Esophagus muscularis mucosa (tissue), 4 donors: ENCODE measurements at regions not wholly inside any gene's neighbourhood (a gene's known extent, or its start where the extent isn't known, plus 50 kb on each side); places are given as distances from the start of the nearest gene placed in this dataset.

Experiments
- DNase-seq: peaks from one replicate; pipeline ENCODE4 v3.0.0-alpha.2; 2017; ENCODE audit errors: extremely low spot score
- H3K27ac ChIP-seq, 4 donors: fragments of 200-600 bp; sonication (generic); replicated peaks in 1 of 4; 1 replicate in 3 of 4; 2 replicates in 1 of 4; pipeline ENCODE4 v1.5.1; 2016 to 2019; ENCODE audit warnings: mild to moderate bottlenecking in 1 of 4
- H3K27me3 ChIP-seq, 4 donors: fragments of 200-600 bp; sonication (generic); one replicate each; pipeline versions ENCODE4 v1.5.1 to v1.6.0; 2016 to 2019
- H3K36me3 ChIP-seq, 4 donors: fragments of 200-600 bp; sonication (generic); one replicate each; pipeline ENCODE4 v1.5.1; 2016 to 2019
- H3K4me1 ChIP-seq, 4 donors: fragments of 200-600 bp; sonication (generic); one replicate each; pipeline ENCODE4 v1.5.1; 2016 to 2019
- H3K4me3 ChIP-seq, 4 donors: fragments of 200-600 bp; sonication (generic); 1 replicate in 2 of 4; 2 replicates in 2 of 4; pipeline ENCODE4 v1.5.1; 2016 to 2019; ENCODE audit warnings: mild to moderate bottlenecking in 4 of 4, moderate library complexity in 1 of 4
- H3K9me3 ChIP-seq, 4 donors: fragments of 200-600 bp; sonication (generic); 1 replicate in 3 of 4; 2 replicates in 1 of 4; pipeline ENCODE4 v1.5.1; 2016 to 2019
- CTCF ChIP-seq, 3 experiments: fragments of 200-600 bp in 2 of 3; fragments of 450-650 bp in 1 of 3; sonication (generic) in 2 of 3; IDR thresholded peaks; one replicate each; pipeline ENCODE4 v1.5.1; 2017 to 2019; ENCODE audit warnings: antibody characterized with exemption in 3 of 3, mild to moderate bottlenecking in 2 of 3, moderate library complexity in 1 of 3
- EP300 ChIP-seq: sonication (generic); formaldehyde crosslinking; IDR thresholded peaks from one replicate; pipeline ENCODE4 v1.6.1; 2017; ENCODE audit warnings: antibody characterized with exemption
- POLR2A ChIP-seq: fragments of 450-650 bp; IDR thresholded peaks from one replicate; pipeline ENCODE4 v1.6.1; 2017; ENCODE audit warnings: antibody characterized with exemption, moderate library complexity, mild to moderate bottlenecking, low read depth
- POLR2AphosphoS5 ChIP-seq, 2 donors: sonication (generic); formaldehyde crosslinking; IDR thresholded peaks; one replicate each; pipeline ENCODE4 v1.6.1; 2017; ENCODE audit warnings: antibody characterized with exemption in 2 of 2
- WGBS: methylation state at CpG from one replicate; pipeline ENCODE4 v1.1.5; 2018; 5-methylcytosine and 5-hydroxymethylcytosine counted together
- intact Hi-C: fragments of 100-400 bp; cut with DNase I; formaldehyde crosslinking; loops from one replicate; pipeline ENCODE4 v1.15.1; 2023

GRCh38 chr11:70546191-70546940, 148.0 kb downstream of the CTTN start:
- TF ChIP-seq POLR2AphosphoS5 (IDR thresholded peaks at IDR 0.05) (no peak), CTCF (IDR thresholded peaks at IDR 0.05) (no peak), EP300 (no peak), POLR2A (no peak)
- no peak for DNase-seq
- 80% methylated on average over 8 of the region's 9 CpGs for WGBS
- intact Hi-C loops = no loop called here
- H3K4me3 ChIP-seq = no peak overlapping the region
- peaks cover 0 to 6% (median 0%) of the 10 kb centered on the region in 4 donors for H3K9me3 ChIP-seq
- H3K27me3 ChIP-seq = peaks cover 0 to 13% (median 0%) of the 10 kb centered on the region in 4 donors
- no peaks in the 10 kb centered on the region for H3K36me3 ChIP-seq
- no peaks in the 10 kb centered on the region for H3K4me1 ChIP-seq
- no peak overlapping the region for H3K27ac ChIP-seq

GRCh38 chr11:70547386-70547785, 149.1 kb downstream of the CTTN start:
- Histone ChIP-seq H3K4me3 (no peak overlapping the region), H3K27ac (no peak overlapping the region), H3K4me1 (no peaks in the 10 kb centered on the region), H3K9me3 (no peaks in the 10 kb centered on the region), H3K27me3 (peaks cover 0 to 13% (median 0%) of the 10 kb centered on the region in 4 donors), H3K36me3 (no peaks in the 10 kb centered on the region)
- intact Hi-C loops = no loop called here
- TF ChIP-seq CTCF (IDR thresholded peaks at IDR 0.05) (no peak), POLR2AphosphoS5 (IDR thresholded peaks at IDR 0.05) (no peak), POLR2A (no peak), EP300 (no peak)
- 76% methylated on average over 7 of the region's 7 CpGs for WGBS
- DNase-seq = no peak

- no peak overlapping the region for H3K4me3 ChIP-seq
- no peak for DNase-seq
- H3K36me3 ChIP-seq = no peaks in the 10 kb centered on the region
- H3K4me1 ChIP-seq = no peaks in the 10 kb centered on the region
- TF ChIP-seq EP300 (no peak), CTCF (IDR thresholded peaks at IDR 0.05) (no peak), POLR2A (no peak), POLR2AphosphoS5 (IDR thresholded peaks at IDR 0.05) (no peak)
- 81% methylated on average over 14 of the region's 22 CpGs for WGBS
- intact Hi-C loops = no loop called here
- no peak overlapping the region for H3K27ac ChIP-seq
- H3K9me3 ChIP-seq = no peaks in the 10 kb centered on the region
- peaks cover 0 to 10% (median 0%) of the 10 kb centered on the region in 4 donors for H3K27me3 ChIP-seq
Observed at GRCh38 chr11:70547821-70548670, 149.7 kb downstream of the CTTN start.

GRCh38 chr11:70548976-70549375, 150.6 kb downstream of the CTTN start:
- Histone ChIP-seq H3K4me3 (no peak overlapping the region), H3K4me1 (no peaks in the 10 kb centered on the region), H3K9me3 (no peaks in the 10 kb centered on the region), H3K27ac (no peak overlapping the region), H3K36me3 (no peaks in the 10 kb centered on the region), H3K27me3 (peaks cover 0 to 10% (median 0%) of the 10 kb centered on the region in 4 donors)
- TF ChIP-seq EP300 (no peak), CTCF (IDR thresholded peaks at IDR 0.05) (no peak), POLR2A (no peak), POLR2AphosphoS5 (IDR thresholded peaks at IDR 0.05) (no peak)
- intact Hi-C loops = no loop called here
- 90% methylated on average over 12 of the region's 15 CpGs for WGBS
- no peak for DNase-seq
